GM18873 (cell line): ENCODE measurements at regions not wholly inside any gene's neighbourhood (a gene's known extent, or its start where the extent isn't known, plus 50 kb on each side); places are given as distances from the start of the nearest gene placed in this dataset.
"Not testable (repeated sequence)": the region's sequence is repeated elsewhere in the genome, so short reads cannot be mapped to it uniquely, and the experiment has no call there.

Experiments used
- ATAC-seq: cut with Tn5 transposase; IDR thresholded peaks from one replicate; pipeline ENCODE4 v1.9.1; 2021; ENCODE audit warnings: mild to moderate bottlenecking, moderate library complexity, moderate number of reproducible peaks; ENCODE audit not compliant: unreplicated experiment, low FRiP score

DNA sequence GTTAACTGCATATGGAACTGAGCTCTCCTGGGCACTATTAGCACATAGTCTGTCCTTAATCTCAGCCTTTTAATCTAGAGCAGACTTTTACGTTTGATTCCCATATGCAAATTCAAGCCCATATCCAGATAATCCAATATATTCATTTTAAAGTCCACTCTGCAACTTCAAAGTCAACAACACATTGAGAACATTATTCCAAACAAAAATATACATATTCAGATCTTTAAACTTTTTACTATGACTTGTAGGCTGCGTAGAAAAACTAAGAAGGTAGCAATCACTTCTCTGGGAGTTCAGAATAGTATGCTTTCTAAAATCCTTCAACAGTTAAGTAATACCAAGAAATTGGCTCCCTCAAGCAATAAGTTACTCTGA lies 499.4 kb downstream of the SPATA31D1 start:
- no peak for ATAC-seq

DNA sequence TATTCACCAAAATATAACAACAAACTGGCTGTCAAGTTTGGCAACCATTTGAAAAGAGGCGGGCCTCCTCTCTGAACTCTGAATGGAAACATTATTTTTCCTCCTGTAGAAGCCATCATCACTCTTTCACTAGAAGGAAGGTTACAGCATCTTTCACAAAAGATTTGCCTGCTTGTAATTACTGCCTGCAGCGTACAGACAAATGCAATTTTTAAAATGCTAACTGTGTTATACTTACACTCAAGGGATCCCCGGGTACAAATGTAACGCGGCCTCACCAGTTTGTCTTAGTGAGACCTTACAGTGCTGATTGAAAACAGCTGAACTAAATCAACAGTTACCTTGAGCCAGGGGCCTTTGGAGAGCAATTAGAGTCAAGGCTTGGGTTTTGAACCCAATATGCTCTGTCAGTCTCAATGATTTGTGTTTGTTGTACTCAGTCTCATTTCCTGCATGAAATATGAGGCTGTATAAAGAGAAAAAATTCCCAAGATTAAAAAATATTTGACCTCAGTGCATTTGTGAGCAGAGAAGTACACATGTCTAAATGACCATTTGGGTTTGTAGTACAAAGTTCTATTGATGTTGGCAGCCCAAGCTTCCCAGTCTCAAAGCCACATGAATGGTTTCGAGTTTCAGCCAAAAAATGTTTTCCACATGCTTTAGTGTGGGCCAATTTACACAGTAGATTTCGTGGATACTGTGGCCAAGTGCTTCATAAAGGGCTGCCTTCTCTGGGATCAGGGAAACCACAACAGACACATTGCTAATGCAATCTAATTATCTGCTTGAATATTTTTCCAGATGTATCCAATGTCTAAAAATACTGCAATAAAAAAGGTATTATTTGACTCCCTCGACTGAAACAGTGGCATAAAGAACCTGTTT lies 500.0 kb downstream of the SPATA31D1 start:
- ATAC-seq: no peak

- ATAC-seq: no peak
Measured at GRCh38 chr9:82489201-82489821, 500.7 kb downstream of the SPATA31D1 start.

- ATAC-seq: no peak
Measured at GRCh38 chr9:82490019-82490499, 501.5 kb downstream of the SPATA31D1 start.

DNA sequence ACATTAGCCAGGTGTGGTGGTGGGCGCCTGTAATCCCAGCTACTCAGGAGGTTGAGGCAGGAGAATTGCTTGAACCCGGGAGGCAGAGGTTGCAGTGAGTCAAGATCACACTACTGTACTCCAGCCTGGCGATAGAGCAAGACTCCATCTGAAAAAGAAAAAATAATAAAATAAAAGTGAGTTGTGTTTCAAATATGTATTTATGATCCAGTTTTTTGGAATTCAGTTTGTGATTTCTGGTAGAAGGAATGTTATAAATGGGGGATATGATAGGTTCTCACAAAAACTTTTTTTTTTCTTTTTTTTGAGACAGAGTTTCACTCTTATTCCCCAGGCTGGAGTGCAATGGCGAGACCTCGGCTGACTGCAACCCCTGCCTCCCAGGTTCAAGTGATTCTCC lies 502.2 kb downstream of the SPATA31D1 start:
- ATAC-seq: not testable (repeated sequence)

DNA sequence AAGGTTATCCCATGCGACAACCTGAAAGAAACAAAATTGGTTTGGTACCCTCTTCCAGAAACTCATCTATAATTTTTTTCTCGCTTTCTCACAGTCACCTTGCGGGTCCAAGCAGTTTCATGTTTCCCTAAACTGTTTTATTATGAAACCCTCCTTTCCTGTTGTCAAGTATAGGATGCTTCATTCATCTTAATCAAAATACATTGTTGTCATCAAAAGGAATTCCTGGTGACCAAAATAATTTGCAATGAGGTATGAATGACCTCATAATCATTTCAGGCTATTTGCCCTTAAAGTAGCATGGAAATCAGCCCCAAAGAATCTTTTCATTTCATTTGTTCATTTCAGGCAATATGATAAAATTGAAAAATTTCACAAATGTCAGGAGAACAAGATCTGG lies 503.0 kb downstream of the SPATA31D1 start:
- no peak for ATAC-seq

DNA sequence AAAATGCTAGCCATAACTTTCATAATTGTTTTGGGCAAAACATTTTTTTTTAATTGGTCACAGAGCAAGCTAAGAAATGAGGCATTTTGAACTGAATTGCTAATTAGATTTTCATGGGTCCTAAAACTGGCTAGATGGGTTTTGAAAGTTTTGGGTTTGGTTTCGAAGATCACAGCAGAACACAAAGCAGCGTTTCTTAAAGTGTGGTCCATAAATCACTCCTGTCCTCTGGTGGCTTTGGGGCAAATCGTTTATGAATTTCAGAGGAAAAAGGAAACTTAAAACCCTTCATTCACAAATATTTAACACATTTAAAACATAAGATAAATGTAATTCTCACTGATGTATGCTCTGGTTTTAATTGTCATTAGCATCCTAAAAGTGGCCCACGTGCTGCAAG lies 503.7 kb downstream of the SPATA31D1 start:
- ATAC-seq: no peak

DNA sequence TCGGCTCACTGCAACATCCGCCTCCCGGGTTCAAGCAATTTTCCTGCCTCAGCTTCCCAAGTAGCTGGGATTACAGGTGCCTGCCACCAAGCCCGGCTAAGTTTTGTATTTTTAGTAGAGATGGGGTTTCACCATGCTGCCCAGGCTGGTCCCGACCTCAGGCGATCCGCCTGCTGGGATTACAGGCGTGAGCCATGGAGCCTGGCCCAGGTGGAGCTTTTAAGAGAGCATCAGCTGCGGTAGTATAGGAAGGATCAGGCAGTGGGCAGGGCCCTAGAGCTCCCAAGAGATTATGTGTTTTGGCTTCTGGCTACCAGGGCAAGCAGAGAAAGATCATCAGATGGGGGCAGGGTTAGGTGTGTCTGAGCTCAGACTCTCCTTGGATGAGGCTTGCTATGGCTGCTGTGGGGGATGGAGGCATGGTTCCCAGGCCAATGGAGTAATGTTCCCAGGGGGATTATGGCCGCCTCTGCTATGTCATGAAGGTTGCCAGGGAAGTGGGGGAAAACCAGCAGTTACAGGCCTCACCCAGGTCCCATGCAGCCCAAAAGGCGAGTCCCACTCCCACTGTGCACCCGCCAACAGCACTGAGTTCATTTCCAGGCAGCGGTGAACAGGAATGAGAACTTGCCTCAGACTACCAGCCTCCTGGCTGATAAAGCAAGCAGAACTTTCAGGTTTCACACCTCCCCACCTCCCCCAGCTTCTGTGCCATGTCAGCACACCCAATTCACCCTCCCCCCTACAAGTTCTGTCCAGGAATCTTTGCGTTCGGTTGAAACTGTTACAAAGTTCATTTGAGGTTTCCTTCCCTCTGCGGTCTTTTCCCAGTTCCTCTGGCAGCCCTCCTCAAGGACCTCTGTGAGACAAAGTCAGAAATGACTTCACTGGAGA lies 507.6 kb downstream of the SPATA31D1 start:
- no peak for ATAC-seq

- ATAC-seq: no peak
Measured at GRCh38 chr9:82498541-82499317, 510.2 kb downstream of the SPATA31D1 start.

DNA sequence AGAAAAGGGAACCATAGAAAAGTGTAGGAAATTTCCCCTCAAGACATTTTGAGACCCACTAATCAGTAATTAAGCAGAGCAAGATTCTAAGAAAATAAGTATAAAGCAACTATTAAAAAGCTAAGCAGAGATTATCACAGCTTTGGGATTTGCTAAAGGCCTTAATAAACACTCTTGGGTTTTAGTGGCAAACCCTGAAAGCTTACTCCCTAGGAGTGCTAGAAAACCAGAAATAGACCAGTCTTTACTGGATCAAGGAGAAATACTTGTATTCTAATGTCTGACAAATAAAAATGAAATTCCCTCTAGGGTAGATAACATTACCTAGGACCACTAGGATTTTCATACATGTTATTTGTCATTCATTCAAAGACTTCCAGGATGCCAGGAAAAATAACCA lies 510.8 kb downstream of the SPATA31D1 start:
- ATAC-seq: no peak

DNA sequence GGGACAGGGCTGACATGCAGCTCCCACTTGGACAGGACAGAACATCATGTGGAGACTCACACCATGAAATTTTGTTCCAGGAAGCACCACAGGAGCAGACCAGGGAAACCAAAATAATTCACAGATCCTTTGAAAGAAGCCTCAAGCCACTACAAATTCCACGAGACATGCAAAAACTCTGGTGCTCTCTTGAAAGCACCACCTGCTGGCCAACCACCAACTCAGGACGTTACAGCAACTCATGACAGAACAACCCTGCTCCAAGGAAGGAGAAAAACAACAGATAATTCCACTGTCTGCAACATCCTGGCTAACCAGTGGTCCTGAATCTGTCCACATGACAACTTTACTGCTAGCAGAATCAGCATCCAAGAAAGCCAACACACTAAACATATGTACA lies 516.0 kb downstream of the SPATA31D1 start:
- no peak for ATAC-seq

DNA sequence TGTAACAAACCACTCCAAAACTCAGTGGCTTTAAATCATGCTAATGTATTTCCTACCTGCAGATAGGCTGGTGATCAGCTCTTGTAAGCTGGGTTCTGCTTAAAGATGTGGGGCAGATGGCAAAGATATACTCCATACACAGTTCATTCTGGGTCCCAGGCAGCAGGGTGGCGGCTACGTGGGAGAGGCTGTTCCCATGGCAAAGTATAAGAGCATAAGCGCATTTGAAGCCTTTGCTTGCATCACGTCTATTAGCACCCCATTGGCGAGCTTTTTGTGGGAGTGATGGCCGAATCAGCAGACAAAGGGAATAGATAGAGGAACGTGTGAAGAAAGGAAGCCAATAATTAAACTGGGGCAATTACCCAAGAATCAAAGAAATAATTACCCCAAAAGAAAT lies 523.1 kb downstream of the SPATA31D1 start:
- no peak for ATAC-seq

- ATAC-seq: no peak
Measured at GRCh38 chr9:82512728-82513127, 524.2 kb downstream of the SPATA31D1 start.

DNA sequence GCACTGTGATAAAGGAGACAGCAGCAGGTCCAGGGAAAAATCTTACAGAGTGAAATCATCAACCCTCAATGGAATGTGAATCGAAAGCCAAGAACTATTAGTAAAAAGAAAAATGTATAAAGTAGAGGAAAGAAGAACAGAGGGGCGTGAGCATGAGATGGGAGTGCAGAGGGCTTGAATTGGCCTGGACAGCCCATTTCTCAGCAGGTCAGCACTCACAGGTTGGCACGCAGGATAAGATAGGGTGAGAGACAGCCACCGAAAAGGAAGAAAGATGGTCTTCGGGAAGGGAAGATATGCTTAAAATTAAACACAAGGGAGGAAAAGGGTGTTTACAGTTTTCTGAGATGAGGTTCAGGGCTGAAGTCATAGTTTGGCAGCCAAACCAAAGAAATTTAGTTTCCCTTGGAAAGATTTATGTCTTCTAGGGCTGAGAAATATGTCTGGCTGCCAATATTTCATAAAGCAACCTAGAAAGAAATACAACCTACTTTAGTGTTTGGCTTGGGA lies 524.7 kb downstream of the SPATA31D1 start:
- no peak for ATAC-seq

DNA sequence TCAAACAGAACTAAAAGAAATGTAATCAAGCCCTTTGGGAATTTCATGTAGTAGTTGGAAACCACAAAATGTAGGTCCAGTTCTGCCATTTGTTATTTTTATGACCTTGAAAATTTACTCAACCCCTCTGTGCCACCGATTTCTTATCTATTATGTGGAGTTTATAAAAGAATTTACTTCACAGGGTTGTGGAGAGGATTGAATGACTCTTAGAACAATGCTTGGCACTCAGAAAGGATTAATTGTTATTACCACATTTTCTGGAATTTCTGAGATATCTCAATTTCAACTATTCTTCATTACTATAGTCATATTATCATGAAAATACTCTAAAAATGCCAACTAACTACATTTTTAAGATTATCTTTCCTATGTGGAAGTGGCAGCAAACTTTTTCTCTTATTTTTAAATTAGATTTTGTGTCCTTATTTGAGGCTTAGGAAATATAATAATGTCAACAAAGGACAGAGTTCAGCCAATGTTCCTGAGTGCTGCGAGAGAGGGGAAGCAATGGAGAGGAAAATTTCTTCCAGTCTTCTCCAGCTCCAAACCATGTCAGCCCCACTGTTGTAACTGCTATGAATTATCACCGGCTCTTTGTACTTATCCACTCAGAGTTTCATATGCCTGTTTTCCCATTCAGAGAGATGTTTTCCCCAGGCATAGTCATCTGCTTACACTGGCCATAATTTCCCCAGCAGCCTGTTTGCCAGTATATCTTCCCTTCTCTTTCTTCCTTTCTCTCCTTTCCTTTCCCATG lies 525.6 kb downstream of the SPATA31D1 start:
- ATAC-seq: no peak

DNA sequence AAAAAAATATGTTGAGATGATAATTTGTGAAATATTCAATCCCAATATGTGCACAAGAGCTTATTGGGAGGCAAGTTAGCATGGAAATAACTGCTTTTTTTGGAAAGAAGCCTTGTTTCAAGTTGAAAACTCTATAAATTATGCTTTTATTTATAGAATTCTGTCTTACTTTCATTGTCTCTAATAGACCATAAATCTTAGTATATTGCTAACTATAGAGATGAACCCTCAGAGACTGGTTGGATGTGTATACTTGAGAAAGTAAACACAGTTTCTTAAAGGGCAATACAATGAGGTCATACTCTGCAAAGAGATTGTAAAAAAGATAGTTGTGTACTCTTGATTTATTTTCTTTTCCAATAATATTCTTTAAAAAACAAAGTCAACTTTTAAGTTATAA lies 530.3 kb downstream of the SPATA31D1 start:
- no peak for ATAC-seq

- ATAC-seq: no peak
Measured at GRCh38 chr9:82519332-82519731, 530.8 kb downstream of the SPATA31D1 start.

- no peak for ATAC-seq
Measured at GRCh38 chr9:82524407-82524806, 535.8 kb downstream of the SPATA31D1 start.

DNA sequence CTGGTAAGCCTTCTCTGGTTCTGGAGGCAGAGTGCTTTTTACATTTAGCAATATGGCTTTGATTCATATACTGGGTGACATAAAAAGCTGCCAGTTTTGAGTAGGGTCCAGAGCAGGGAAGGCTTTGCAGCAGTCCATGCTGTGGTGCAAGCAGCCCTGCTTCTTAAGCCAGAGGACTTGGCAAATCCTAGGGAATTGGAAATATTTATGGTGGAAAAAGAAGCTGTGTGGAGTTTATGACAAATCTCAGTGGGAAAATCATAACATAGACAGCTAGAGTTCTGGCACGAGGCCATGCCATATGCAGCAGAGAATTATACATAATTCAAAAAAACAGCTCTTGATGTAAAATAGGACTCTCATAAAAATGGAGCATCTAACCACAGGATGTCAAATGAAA lies 536.4 kb downstream of the RASEF start:
- no peak for ATAC-seq
